ENCODE measurements at regions not wholly inside any gene's neighbourhood (a gene's known extent, or its start where the extent isn't known, plus 50 kb on each side); places are given as distances from the start of the nearest gene placed in this dataset.

GRCh38 chr10:60574388-60574787, 184.7 kb upstream of the ANK3 start:
- peaks cover 2% of the 10 kb centered on the region for H3K9me3 Mint-ChIP-seq (ENCODE audit: low read depth)
- H3K36me3 Mint-ChIP-seq (ENCODE audit: insufficient read depth), result peaks cover 2% of the 10 kb centered on the region
- no peak for DNase-seq (ENCODE audit: low spot score, unreplicated experiment)
- H3K4me1 Mint-ChIP-seq (ENCODE audit: low read depth), result peaks cover 32% of the 10 kb centered on the region
- no peak overlapping the region for H3K27ac Mint-ChIP-seq
- TF ChIP-seq CTCF (IDR thresholded peaks at IDR 0.05; ENCODE audit: unreplicated experiment), result no peak
- H3K27me3 Mint-ChIP-seq, result no peaks in the 10 kb centered on the region
- no peak overlapping the region for H3K4me3 Mint-ChIP-seq (ENCODE audit: low read depth)

GRCh38 chr10:60573336-60573735, 183.7 kb upstream of the ANK3 start:
- Mint-ChIP-seq H3K27me3 (no peaks in the 10 kb centered on the region), H3K4me1 (ENCODE audit: low read depth) (peaks cover 32% of the 10 kb centered on the region), H3K27ac (peak overlapping the region; percentile 92), H3K9me3 (ENCODE audit: low read depth) (peaks cover 2% of the 10 kb centered on the region), H3K4me3 (ENCODE audit: low read depth) (peak overlapping the region; percentile 73), H3K36me3 (ENCODE audit: insufficient read depth) (peaks cover 2% of the 10 kb centered on the region)
- no peak for TF ChIP-seq CTCF (IDR thresholded peaks at IDR 0.05; ENCODE audit: unreplicated experiment)
- DNase-seq (ENCODE audit: low spot score, unreplicated experiment), result no peak

- Mint-ChIP-seq H3K4me1 (ENCODE audit: low read depth) (peaks cover 32% of the 10 kb centered on the region), H3K27me3 (no peaks in the 10 kb centered on the region), H3K36me3 (ENCODE audit: insufficient read depth) (peaks cover 5% of the 10 kb centered on the region), H3K27ac (peak overlapping the region; percentile 92), H3K4me3 (ENCODE audit: low read depth) (peak overlapping the region; percentile 73), H3K9me3 (ENCODE audit: low read depth) (peaks cover 8% of the 10 kb centered on the region)
- DNase-seq (ENCODE audit: low spot score, unreplicated experiment), result peak; percentile 20
- no peak for TF ChIP-seq CTCF (IDR thresholded peaks at IDR 0.05; ENCODE audit: unreplicated experiment)
Measured at GRCh38 chr10:60572511-60573194, 183.0 kb upstream of the ANK3 start.

GRCh38 chr10:60570896-60571295, 181.2 kb upstream of the ANK3 start:
- peaks cover 13% of the 10 kb centered on the region for H3K36me3 Mint-ChIP-seq (ENCODE audit: insufficient read depth)
- H3K27ac Mint-ChIP-seq, result no peak overlapping the region
- no peaks in the 10 kb centered on the region for H3K27me3 Mint-ChIP-seq

GRCh38 chr10:60570272-60570865, 180.7 kb upstream of the ANK3 start:
- H3K27ac Mint-ChIP-seq, result peak overlapping the region; percentile 12
- no peaks in the 10 kb centered on the region for H3K27me3 Mint-ChIP-seq
- TF ChIP-seq CTCF (IDR thresholded peaks at IDR 0.05; ENCODE audit: unreplicated experiment), result no peak
- no peak for DNase-seq (ENCODE audit: low spot score, unreplicated experiment)
- peaks cover 22% of the 10 kb centered on the region for H3K9me3 Mint-ChIP-seq (ENCODE audit: low read depth)
- H3K4me3 Mint-ChIP-seq (ENCODE audit: low read depth), result no peak overlapping the region
- peaks cover 25% of the 10 kb centered on the region for H3K4me1 Mint-ChIP-seq (ENCODE audit: low read depth)
- peaks cover 16% of the 10 kb centered on the region for H3K36me3 Mint-ChIP-seq (ENCODE audit: insufficient read depth)

More at GRCh38 chr10:60570896-60571295, 181.2 kb upstream of the ANK3 start:
- TF ChIP-seq CTCF (IDR thresholded peaks at IDR 0.05; ENCODE audit: unreplicated experiment), result no peak
- Mint-ChIP-seq H3K4me3 (ENCODE audit: low read depth) (no peak overlapping the region), H3K4me1 (ENCODE audit: low read depth) (peaks cover 25% of the 10 kb centered on the region), H3K9me3 (ENCODE audit: low read depth) (peaks cover 18% of the 10 kb centered on the region)
- no peak for DNase-seq (ENCODE audit: low spot score, unreplicated experiment)

Data from progenitor cell of endocrine pancreas (in vitro differentiated cells).